K562 (cell line): ENCODE measurements at regions not wholly inside any gene's neighbourhood (a gene's known extent, or its start where the extent isn't known, plus 50 kb on each side); places are given as distances from the start of the nearest gene placed in this dataset.

Source experiments
- ATAC-seq: fragments of 200-7000 bp; cut with Tn5 transposase; 3 replicates; pipeline ENCODE4 v1.9.1; 2020; ENCODE audit warnings: moderate library complexity
- BruUV-seq: library from RNA; stranded (reverse); fragments of 400-500 nt; replicated peaks from 2 replicates; lab custom pipeline; 2021; lab: Mats Ljungman, UMichigan
- CTCF ChIA-PET: fragments of 300-600 bp; formaldehyde crosslinking; extraction: SDS; loops from one replicate; lab custom pipeline; 2021; ENCODE audit warnings: low intra/inter-chr PET ratio; lab: Yijun Ruan, JAX
- POLR2A ChIA-PET: fragments of 300-600, 350-650 bp; sonication (Branson Sonifier 250); formaldehyde crosslinking; extraction: SDS; loops from one replicate; lab custom pipeline; 2021; ENCODE audit warnings: antibody characterized with exemption, inconsistent platforms; lab: Yijun Ruan, JAX
- DNase-seq, 4 experiments: peaks; one replicate each; pipeline versions ENCODE4 v3.0.0 to v3.0.0-alpha.2; 2011 to 2018; ENCODE audit warnings: low spot score in 3 of 4, mixed read lengths in 3 of 4; ENCODE audit errors: extremely low read depth in 1 of 4
- FAIRE-seq: peaks from 2 replicates; lab custom pipeline; 2011; peaks lifted over from hg19 to GRCh38; lab: Jason Lieb, UNC
- H2AFZ ChIP-seq: 2 replicates; pipeline ENCODE4 v1.6.0; 2011; ENCODE audit warnings: low read depth, low read length, control low read depth, inconsistent platforms
- H3K27ac ChIP-seq: fragments of 200-600 bp; 3 replicates; pipeline ENCODE4 v1.8.0; 2011; ENCODE audit warnings: low read depth, mild to moderate bottlenecking, control low read depth, inconsistent platforms, low read length, moderate library complexity, mixed read lengths; ENCODE audit errors: extremely low read depth
- H3K27me3 ChIP-seq, 2 experiments: fragments of 300-600 bp in 1 of 2; 2 replicates in 1 of 2; 3 replicates in 1 of 2; pipeline versions ENCODE4 v1.6.0 to v1.8.0; 2011; ENCODE audit warnings: inconsistent platforms in 2 of 2, low read length in 2 of 2, mild to moderate bottlenecking in 1 of 2, mixed read lengths in 1 of 2, moderate library complexity in 1 of 2; ENCODE audit not compliant: control insufficient read depth in 2 of 2, insufficient read depth in 2 of 2
- H3K36me3 ChIP-seq: fragments of 300-600 bp; 3 replicates; pipeline ENCODE4 v1.8.0; 2011; ENCODE audit warnings: mild to moderate bottlenecking, low read length, inconsistent platforms; ENCODE audit not compliant: control insufficient read depth, insufficient read depth
- H3K4me1 ChIP-seq, 2 experiments: fragments of 200-600 bp in 1 of 2; replicated peaks in 1 of 2; 2 replicates in 1 of 2; 3 replicates in 1 of 2; pipeline versions ENCODE4 v1.5.1 to v1.8.0; 2011; ENCODE audit warnings: inconsistent platforms in 2 of 2, low read length in 2 of 2, mild to moderate bottlenecking in 1 of 2, mixed read lengths in 1 of 2, moderate library complexity in 1 of 2; ENCODE audit not compliant: control insufficient read depth in 2 of 2, insufficient read depth in 2 of 2
- H3K4me2 ChIP-seq: 2 replicates; pipeline ENCODE4 v1.6.1; 2011; ENCODE audit warnings: low read length, control low read depth, inconsistent platforms, mixed read lengths; ENCODE audit not compliant: insufficient read depth
- H3K4me3 ChIP-seq: fragments of 200-600 bp; sonication (generic), shearing (Covaris generic); 2 replicates; pipeline ENCODE4 v1.5.1; 2016; ENCODE audit warnings: control low read depth, inconsistent platforms
- H3K79me2 ChIP-seq: fragments of 200-600 bp; 3 replicates; pipeline ENCODE4 v1.8.0; 2011; ENCODE audit warnings: low read length, inconsistent platforms; ENCODE audit not compliant: control insufficient read depth, insufficient read depth
- H3K9ac ChIP-seq, 2 experiments: 2 replicates each; pipeline versions ENCODE4 v1.6.0 to v1.6.1; 2011; ENCODE audit warnings: low read depth in 2 of 2, low read length in 2 of 2, control low read depth in 1 of 2, inconsistent platforms in 1 of 2, mild to moderate bottlenecking in 1 of 2, mixed read lengths in 1 of 2; ENCODE audit not compliant: insufficient read depth in 1 of 2
- H3K9me1 ChIP-seq: one replicate; pipeline ENCODE4 v1.6.0; 2011; ENCODE audit warnings: inconsistent platforms, mild to moderate bottlenecking, low read length, moderate library complexity; ENCODE audit not compliant: control insufficient read depth, insufficient read depth
- H3K9me3 ChIP-seq: replicated peaks from 2 replicates; pipeline ENCODE4 v1.5.1; 2011; ENCODE audit warnings: low read depth, low read length, inconsistent platforms; ENCODE audit not compliant: control insufficient read depth, insufficient read depth
- H4K20me1 ChIP-seq: replicated peaks from 2 replicates; pipeline ENCODE4 v1.6.1; 2011; ENCODE audit warnings: low read length, inconsistent platforms, mixed read lengths; ENCODE audit not compliant: control insufficient read depth, insufficient read depth
- HLTF ChIP-seq: fragments of 450-650 bp; IDR thresholded peaks from 2 replicates; pipeline ENCODE4 v1.6.1; 2016
- HSF4 ChIP-seq: fragments of 250-450 bp; sonication (Bioruptor Pico); IDR thresholded peaks from 2 replicates; pipeline ENCODE4 v2.1.2; 2022; ENCODE audit warnings: mild to moderate bottlenecking, moderate library complexity, borderline replicate concordance
- THRA ChIP-seq: fragments of 450-650 bp; IDR thresholded peaks from 2 replicates; pipeline ENCODE4 v1.6.1; 2017; ENCODE audit warnings: mild to moderate bottlenecking, moderate library complexity
- TOE1 ChIP-seq, 2 experiments: fragments of 450-650 bp in 1 of 2; sonication (generic) in 1 of 2; formaldehyde crosslinking in 1 of 2; IDR thresholded peaks; 2 replicates each; pipeline versions ENCODE4 v1.7.1 to v1.8.0; 2016 to 2022; ENCODE audit warnings: borderline replicate concordance in 2 of 2, mild to moderate bottlenecking in 2 of 2, antibody characterized with exemption in 1 of 2, inconsistent platforms in 1 of 2, low read depth in 1 of 2, missing genetic modification reagents in 1 of 2, moderate library complexity in 1 of 2
- ZC3H8 ChIP-seq: fragments of 450-650 bp; IDR thresholded peaks from 2 replicates; pipeline ENCODE4 v1.6.1; 2017
- WGBS: fragments of 100-300 bp; shearing (Covaris generic); methylation state at CpG from one replicate; pipeline ENCODE4 v1.1.6; 2016; ENCODE audit warnings: low coverage, mixed read lengths; ENCODE audit not compliant: insufficient coverage; ENCODE audit errors: missing lambda C conversion rate; 5-methylcytosine and 5-hydroxymethylcytosine counted together
- in situ Hi-C: fragments of 300-500 bp; cut with MboI; formaldehyde crosslinking; loops from 4 replicates; pipeline ENCODE4 v1.15.0; 2018; ENCODE audit warnings: inconsistent platforms, mixed read lengths
- intact Hi-C: fragments of 100-400 bp; cut with micrococcal nuclease; formaldehyde crosslinking; loops from 2 replicates; pipeline ENCODE4 v1.14.2; 2022
- TF ChIP-seq, protein P1 (sequence below), 2 experiments: fragments of 450-650 bp in 1 of 2; sonication (generic) in 1 of 2; formaldehyde crosslinking in 1 of 2; IDR thresholded peaks; 2 replicates each; pipeline versions ENCODE4 v1.7.1 to v1.9.0; 2016 to 2022; ENCODE audit warnings: inconsistent platforms in 1 of 2, mild to moderate bottlenecking in 1 of 2, missing genetic modification reagents in 1 of 2

DNA sequence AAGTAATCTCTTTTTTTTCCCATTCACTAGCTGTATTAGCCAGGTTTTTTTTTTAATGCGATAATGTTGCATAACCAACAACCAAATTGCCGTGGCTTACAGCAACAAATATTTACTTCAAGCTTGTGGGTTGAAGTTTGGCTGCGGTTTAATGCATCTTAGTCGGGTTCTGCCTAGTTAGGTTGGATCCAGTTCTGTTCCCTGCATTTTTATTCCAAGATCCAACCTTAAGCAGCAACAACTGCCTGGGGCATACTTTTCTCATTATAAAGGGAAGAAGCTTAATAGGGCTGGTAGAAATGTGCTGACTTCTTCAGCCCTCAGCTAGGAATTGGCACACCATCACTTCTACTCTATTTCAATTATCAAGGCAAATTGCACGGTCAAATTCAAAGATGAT lies 1115.5 kb upstream of the AUTS2 start:
- Histone ChIP-seq H2AFZ (no peak overlapping the region), H3K79me2 (no peaks in the 10 kb centered on the region), H3K9me1 (no peaks in the 10 kb centered on the region), H3K4me2 (no peak overlapping the region), H3K4me1 (no peaks in the 10 kb centered on the region), H3K9ac (no peak overlapping the region), H3K27ac (no peak overlapping the region), H3K4me3 (no peak overlapping the region), H3K27me3 (no peaks in the 10 kb centered on the region), H3K9me3 (no peaks in the 10 kb centered on the region), H4K20me1 (no peaks in the 10 kb centered on the region), H3K36me3 (no peaks in the 10 kb centered on the region)
- BruUV-seq = no TSS peak
- ATAC-seq (no peak), DNase-seq (no peak), FAIRE-seq (no peak)
- ChIA-PET CTCF (no interaction called here), POLR2A (interaction anchor here (0.6 to 0.7 kb wide), 2 partner anchors 311 to 1760 kb away, joined by 3 read pairs; no protein-coding TSS in a partner anchor)
- no peak for TF ChIP-seq THRA
- no peak for TF ChIP-seq HLTF
- TF ChIP-seq TOE1 (IDR thresholded peaks at IDR 0.05; ENCODE audit: borderline replicate concordance) = no peak
- no peak for TF ChIP-seq TOE1 (CRISPR knock-in tag; IDR thresholded peaks at IDR 0.05; ENCODE audit: borderline replicate concordance, low read depth)
- TF ChIP-seq HSF4 (CRISPR knock-in tag) = no peak
- TF ChIP-seq, protein P1, sequence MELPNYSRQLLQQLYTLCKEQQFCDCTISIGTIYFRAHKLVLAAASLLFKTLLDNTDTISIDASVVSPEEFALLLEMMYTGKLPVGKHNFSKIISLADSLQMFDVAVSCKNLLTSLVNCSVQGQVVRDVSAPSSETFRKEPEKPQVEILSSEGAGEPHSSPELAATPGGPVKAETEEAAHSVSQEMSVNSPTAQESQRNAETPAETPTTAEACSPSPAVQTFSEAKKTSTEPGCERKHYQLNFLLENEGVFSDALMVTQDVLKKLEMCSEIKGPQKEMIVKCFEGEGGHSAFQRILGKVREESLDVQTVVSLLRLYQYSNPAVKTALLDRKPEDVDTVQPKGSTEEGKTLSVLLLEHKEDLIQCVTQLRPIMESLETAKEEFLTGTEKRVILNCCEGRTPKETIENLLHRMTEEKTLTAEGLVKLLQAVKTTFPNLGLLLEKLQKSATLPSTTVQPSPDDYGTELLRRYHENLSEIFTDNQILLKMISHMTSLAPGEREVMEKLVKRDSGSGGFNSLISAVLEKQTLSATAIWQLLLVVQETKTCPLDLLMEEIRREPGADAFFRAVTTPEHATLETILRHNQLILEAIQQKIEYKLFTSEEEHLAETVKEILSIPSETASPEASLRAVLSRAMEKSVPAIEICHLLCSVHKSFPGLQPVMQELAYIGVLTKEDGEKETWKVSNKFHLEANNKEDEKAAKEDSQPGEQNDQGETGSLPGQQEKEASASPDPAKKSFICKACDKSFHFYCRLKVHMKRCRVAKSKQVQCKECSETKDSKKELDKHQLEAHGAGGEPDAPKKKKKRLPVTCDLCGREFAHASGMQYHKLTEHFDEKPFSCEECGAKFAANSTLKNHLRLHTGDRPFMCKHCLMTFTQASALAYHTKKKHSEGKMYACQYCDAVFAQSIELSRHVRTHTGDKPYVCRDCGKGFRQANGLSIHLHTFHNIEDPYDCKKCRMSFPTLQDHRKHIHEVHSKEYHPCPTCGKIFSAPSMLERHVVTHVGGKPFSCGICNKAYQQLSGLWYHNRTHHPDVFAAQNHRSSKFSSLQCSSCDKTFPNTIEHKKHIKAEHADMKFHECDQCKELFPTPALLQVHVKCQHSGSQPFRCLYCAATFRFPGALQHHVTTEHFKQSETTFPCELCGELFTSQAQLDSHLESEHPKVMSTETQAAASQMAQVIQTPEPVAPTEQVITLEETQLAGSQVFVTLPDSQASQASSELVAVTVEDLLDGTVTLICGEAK (IDR thresholded peaks at IDR 0.05) = no peak
- TF ChIP-seq, protein P1 (CRISPR knock-in tag; IDR thresholded peaks at IDR 0.05) = no peak
- no peak for TF ChIP-seq ZC3H8
- in situ Hi-C loops = no loop called here
- WGBS = 0% methylated on average over 5 of the region's 5 CpGs
- intact Hi-C loops = no loop called here
